Right hindlimb (tissue), 1 donor: ENCODE measurements at regions not wholly inside any gene's neighbourhood (a gene's known extent, or its start where the extent isn't known, plus 50 kb on each side); places are given as distances from the start of the nearest gene placed in this dataset.
"Not testable (repeated sequence)": the region's sequence is repeated elsewhere in the genome, so short reads cannot be mapped to it uniquely, and the experiment has no call there.

Experiments
- DNase-seq: peaks from one replicate; pipeline ENCODE4 v3.0.0-alpha.2; 2018

- not testable (repeated sequence) for DNase-seq
These were observed 57.8 kb upstream of the NBPF8 start for GRCh38 chr1:120357046-120357445.

GRCh38 chr1:120356170-120356569 lies 58.7 kb upstream of the NBPF8 start:
- not testable (repeated sequence) for DNase-seq

- DNase-seq: peak; percentile 54
These were observed 60.1 kb upstream of the NBPF8 start for GRCh38 chr1:120354618-120355184.

GRCh38 chr1:120342231-120343073 lies 72.4 kb upstream of the NBPF8 start:
- DNase-seq: not testable (repeated sequence)

GRCh38 chr1:120341756-120342155 lies 73.1 kb upstream of the NBPF8 start:
- DNase-seq: peak; percentile 47

- not testable (repeated sequence) for DNase-seq
These were observed 73.7 kb upstream of the NBPF8 start for GRCh38 chr1:120340838-120341751.

GRCh38 chr1:120315738-120316137 lies 99.1 kb upstream of the NBPF8 start:
- DNase-seq: not testable (repeated sequence)

GRCh38 chr1:120311930-120312329 lies 102.9 kb upstream of the NBPF8 start:
- DNase-seq: not testable (repeated sequence)

GRCh38 chr1:120308940-120309578 lies 105.8 kb upstream of the NBPF8 start:
- DNase-seq: not testable (repeated sequence)

GRCh38 chr1:120305046-120305445 lies 109.8 kb upstream of the NBPF8 start:
- not testable (repeated sequence) for DNase-seq

- DNase-seq: not testable (repeated sequence)
These were observed 110.5 kb upstream of the NBPF8 start for GRCh38 chr1:120304341-120304740.

- not testable (repeated sequence) for DNase-seq
These were observed 115.3 kb upstream of the NBPF8 start for GRCh38 chr1:120299433-120300057.

GRCh38 chr1:120298487-120298886 lies 116.3 kb upstream of the NBPF8 start:
- DNase-seq: not testable (repeated sequence)

GRCh38 chr1:120297345-120297953 lies 117.4 kb upstream of the NBPF8 start:
- not testable (repeated sequence) for DNase-seq

GRCh38 chr1:120290105-120290504 lies 113.8 kb upstream of the SEC22B start:
- not testable (repeated sequence) for DNase-seq

GRCh38 chr1:120289601-120290074 lies 113.3 kb upstream of the SEC22B start:
- DNase-seq: not testable (repeated sequence)

- not testable (repeated sequence) for DNase-seq
These were observed 112.7 kb upstream of the SEC22B start for GRCh38 chr1:120288814-120289600.

GRCh38 chr1:120288167-120288566 lies 111.8 kb upstream of the SEC22B start:
- not testable (repeated sequence) for DNase-seq

- DNase-seq: not testable (repeated sequence)
These were observed 106.6 kb upstream of the SEC22B start for GRCh38 chr1:120282744-120283464.

GRCh38 chr1:120278259-120278610 lies 101.9 kb upstream of the SEC22B start:
- DNase-seq: not testable (repeated sequence)
